HG03565 (cell line): ENCODE measurements at regions not wholly inside any gene's neighbourhood (a gene's known extent, or its start where the extent isn't known, plus 50 kb on each side); places are given as distances from the start of the nearest gene placed in this dataset.

Source experiments
- ATAC-seq: cut with Tn5 transposase; IDR thresholded peaks from one replicate; pipeline ENCODE4 v1.9.1; 2021; ENCODE audit warnings: mild to moderate bottlenecking, moderate library complexity; ENCODE audit not compliant: unreplicated experiment

GRCh38 chr20:47406849-47407682, 50.6 kb upstream of the ZMYND8 start:
- no peak for ATAC-seq

- ATAC-seq: no peak
Measured at GRCh38 chr20:47411161-47411560, 54.7 kb upstream of the ZMYND8 start.

- ATAC-seq: no peak
Measured at GRCh38 chr20:47412083-47412482, 55.6 kb upstream of the ZMYND8 start.

- ATAC-seq: no peak
Measured at GRCh38 chr20:47413189-47413588, 56.7 kb upstream of the ZMYND8 start.

- ATAC-seq: no peak
Measured at GRCh38 chr20:47417245-47418068, 61.0 kb upstream of the ZMYND8 start.

GRCh38 chr20:47418069-47418757, 61.7 kb upstream of the ZMYND8 start:
- ATAC-seq: no peak

- ATAC-seq: no peak
Measured at GRCh38 chr20:47419953-47420514, 63.5 kb upstream of the ZMYND8 start.

- no peak for ATAC-seq
Measured at GRCh38 chr20:47421076-47421475, 64.6 kb upstream of the ZMYND8 start.

- no peak for ATAC-seq
Measured at GRCh38 chr20:47423586-47423985, 67.1 kb upstream of the ZMYND8 start.

- ATAC-seq: no peak
Measured at GRCh38 chr20:47427067-47427466, 70.6 kb upstream of the ZMYND8 start.

GRCh38 chr20:47427746-47428145, 71.2 kb upstream of the ZMYND8 start:
- no peak for ATAC-seq

- ATAC-seq: no peak
Measured at GRCh38 chr20:47428164-47428563, 71.7 kb upstream of the ZMYND8 start.

GRCh38 chr20:47428851-47429336, 72.4 kb upstream of the ZMYND8 start:
- ATAC-seq: no peak

GRCh38 chr20:47429409-47429808, 72.3 kb upstream of the NCOA3 start:
- no peak for ATAC-seq

GRCh38 chr20:47430862-47431588, 70.7 kb upstream of the NCOA3 start:
- no peak for ATAC-seq

GRCh38 chr20:47432834-47433210, 68.9 kb upstream of the NCOA3 start:
- ATAC-seq: no peak

- ATAC-seq: peak; percentile 29
Measured at GRCh38 chr20:47434128-47434779, 67.4 kb upstream of the NCOA3 start.

- ATAC-seq: peak; percentile 40
Measured at GRCh38 chr20:47438464-47439381, 63.0 kb upstream of the NCOA3 start.
